ENCODE measurements at regions not wholly inside any gene's neighbourhood (a gene's known extent, or its start where the extent isn't known, plus 50 kb on each side); places are given as distances from the start of the nearest gene placed in this dataset.

- H3K4me2 ChIP-seq (ENCODE audit: low read depth, low read length, poor library complexity, severe bottlenecking) = no peak overlapping the region
- TF ChIP-seq EZH2phosphoT487 (IDR thresholded peaks at IDR 0.05; ENCODE audit: borderline replicate concordance) = no peak
- TF ChIP-seq CTCF (conservative IDR thresholded peaks at IDR 0.05; ENCODE audit: low read length) = no peak
- H3K9ac ChIP-seq (ENCODE audit: low read depth, low read length, poor library complexity, severe bottlenecking) = no peak overlapping the region
- no peak overlapping the region for H3K4me3 ChIP-seq (ENCODE audit: low read length, poor library complexity, severe bottlenecking)
- H2AFZ ChIP-seq (ENCODE audit: low read length) = no peak overlapping the region
- H3K9me2 ChIP-seq (replicated peaks; ENCODE audit: low read depth, low read length) = no peaks in the 10 kb centered on the region
- no peaks in the 10 kb centered on the region for H3K27me3 ChIP-seq (ENCODE audit: insufficient read depth, low read length, poor library complexity, severe bottlenecking)
- H3K79me2 ChIP-seq (ENCODE audit: insufficient read depth, low read length) = no peaks in the 10 kb centered on the region
- no peaks in the 10 kb centered on the region for H3K36me3 ChIP-seq (ENCODE audit: insufficient read depth, low read length)
- H3K9me3 ChIP-seq (ENCODE audit: insufficient read depth, low read depth, low read length) = no peaks in the 10 kb centered on the region
- no peaks in the 10 kb centered on the region for H3F3A ChIP-seq (ENCODE audit: low read depth)
- H3K4me1 ChIP-seq (ENCODE audit: insufficient read depth, low read length, poor library complexity, severe bottlenecking) = peaks cover 7% of the 10 kb centered on the region
- H4K20me1 ChIP-seq (ENCODE audit: insufficient read depth, low read length, poor library complexity, severe bottlenecking) = no peaks in the 10 kb centered on the region
Measured at GRCh38 chr9:38277601-38278200, 114.8 kb upstream of the ALDH1B1 start.

GRCh38 chr9:38276771-38277439, 115.6 kb upstream of the ALDH1B1 start:
- H3K4me1 ChIP-seq (ENCODE audit: insufficient read depth, low read length, poor library complexity, severe bottlenecking) = peaks cover 7% of the 10 kb centered on the region
- no peak overlapping the region for H3K9ac ChIP-seq (ENCODE audit: low read depth, low read length, poor library complexity, severe bottlenecking)
- no peak for TF ChIP-seq CTCF (conservative IDR thresholded peaks at IDR 0.05; ENCODE audit: low read length)
- H3K9me3 ChIP-seq (ENCODE audit: insufficient read depth, low read depth, low read length) = no peaks in the 10 kb centered on the region
- no peaks in the 10 kb centered on the region for H4K20me1 ChIP-seq (ENCODE audit: insufficient read depth, low read length, poor library complexity, severe bottlenecking)
- H3K4me2 ChIP-seq (ENCODE audit: low read depth, low read length, poor library complexity, severe bottlenecking) = no peak overlapping the region
- H3K36me3 ChIP-seq (ENCODE audit: insufficient read depth, low read length) = no peaks in the 10 kb centered on the region
- H3F3A ChIP-seq (ENCODE audit: low read depth) = no peaks in the 10 kb centered on the region
- no peaks in the 10 kb centered on the region for H3K27me3 ChIP-seq (ENCODE audit: insufficient read depth, low read length, poor library complexity, severe bottlenecking)
- no peak overlapping the region for H3K4me3 ChIP-seq (ENCODE audit: low read length, poor library complexity, severe bottlenecking)
- no peaks in the 10 kb centered on the region for H3K9me2 ChIP-seq (replicated peaks; ENCODE audit: low read depth, low read length)
- no peak overlapping the region for H2AFZ ChIP-seq (ENCODE audit: low read length)
- H3K79me2 ChIP-seq (ENCODE audit: insufficient read depth, low read length) = no peaks in the 10 kb centered on the region

- H3K79me2 ChIP-seq (ENCODE audit: insufficient read depth, low read length) = no peaks in the 10 kb centered on the region
- H3K9me3 ChIP-seq (ENCODE audit: insufficient read depth, low read depth, low read length) = no peaks in the 10 kb centered on the region
- H3K4me3 ChIP-seq (ENCODE audit: low read length, poor library complexity, severe bottlenecking) = no peak overlapping the region
- no peaks in the 10 kb centered on the region for H3K36me3 ChIP-seq (ENCODE audit: insufficient read depth, low read length)
- H3K27me3 ChIP-seq (ENCODE audit: insufficient read depth, low read length, poor library complexity, severe bottlenecking) = no peaks in the 10 kb centered on the region
- no peaks in the 10 kb centered on the region for H4K20me1 ChIP-seq (ENCODE audit: insufficient read depth, low read length, poor library complexity, severe bottlenecking)
- H3K9me2 ChIP-seq (replicated peaks; ENCODE audit: low read depth, low read length) = no peaks in the 10 kb centered on the region
- H3K4me2 ChIP-seq (ENCODE audit: low read depth, low read length, poor library complexity, severe bottlenecking) = no peak overlapping the region
- TF ChIP-seq EZH2phosphoT487 (IDR thresholded peaks at IDR 0.05; ENCODE audit: borderline replicate concordance) (no peak), CTCF (conservative IDR thresholded peaks at IDR 0.05; ENCODE audit: low read length) (no peak)
- H3K9ac ChIP-seq (ENCODE audit: low read depth, low read length, poor library complexity, severe bottlenecking) = no peak overlapping the region
- no peak overlapping the region for H2AFZ ChIP-seq (ENCODE audit: low read length)
- H3K4me1 ChIP-seq (ENCODE audit: insufficient read depth, low read length, poor library complexity, severe bottlenecking) = peaks cover 7% of the 10 kb centered on the region
- H3F3A ChIP-seq (ENCODE audit: low read depth) = no peaks in the 10 kb centered on the region
Measured at GRCh38 chr9:38274800-38275199, 117.7 kb upstream of the ALDH1B1 start.

Data from Loucy (cell line).